GM20000 (cell line): ENCODE measurements at regions not wholly inside any gene's neighbourhood (a gene's known extent, or its start where the extent isn't known, plus 50 kb on each side); places are given as distances from the start of the nearest gene placed in this dataset.
"Not testable (repeated sequence)": the region's sequence is repeated elsewhere in the genome, so short reads cannot be mapped to it uniquely, and the experiment has no call there.

Experiments used
- DNase-seq: peaks from one replicate; pipeline ENCODE4 v3.0.0; 2012; ENCODE audit warnings: low spot score
- TF ChIP-seq, protein P1 (sequence below): IDR thresholded peaks from 2 replicates; pipeline ENCODE4 v1.5.1; 2012; ENCODE audit warnings: mild to moderate bottlenecking, control low read depth; ENCODE audit errors: extremely low read depth, missing control alignments

DNA sequence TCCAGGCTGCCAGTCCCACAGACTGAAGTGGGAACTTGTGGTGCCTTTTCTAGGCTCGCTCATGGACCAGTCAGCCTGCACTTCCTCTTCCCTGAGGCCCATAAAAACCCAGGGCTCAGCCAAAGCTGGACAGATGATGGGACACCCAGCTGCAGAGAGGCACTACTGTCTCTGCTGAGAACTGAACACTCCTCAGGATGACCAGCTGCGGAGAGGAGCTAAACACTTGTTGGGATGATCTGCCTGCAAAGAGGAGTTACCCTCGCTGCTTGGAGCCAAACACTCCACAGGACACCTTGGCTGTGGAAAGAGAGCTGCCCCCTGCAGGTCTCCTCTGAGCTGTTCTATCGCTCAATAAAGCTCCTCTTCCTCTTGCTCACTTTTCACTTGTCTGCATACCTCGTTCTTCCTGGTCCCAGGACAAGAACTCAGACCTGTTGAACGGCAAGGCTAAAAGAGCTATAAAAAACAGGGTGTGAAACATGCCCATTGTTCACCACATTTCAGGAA lies 465.5 kb downstream of the GUCY1A2 start:
- DNase-seq: no peak
- TF ChIP-seq, protein P1, sequence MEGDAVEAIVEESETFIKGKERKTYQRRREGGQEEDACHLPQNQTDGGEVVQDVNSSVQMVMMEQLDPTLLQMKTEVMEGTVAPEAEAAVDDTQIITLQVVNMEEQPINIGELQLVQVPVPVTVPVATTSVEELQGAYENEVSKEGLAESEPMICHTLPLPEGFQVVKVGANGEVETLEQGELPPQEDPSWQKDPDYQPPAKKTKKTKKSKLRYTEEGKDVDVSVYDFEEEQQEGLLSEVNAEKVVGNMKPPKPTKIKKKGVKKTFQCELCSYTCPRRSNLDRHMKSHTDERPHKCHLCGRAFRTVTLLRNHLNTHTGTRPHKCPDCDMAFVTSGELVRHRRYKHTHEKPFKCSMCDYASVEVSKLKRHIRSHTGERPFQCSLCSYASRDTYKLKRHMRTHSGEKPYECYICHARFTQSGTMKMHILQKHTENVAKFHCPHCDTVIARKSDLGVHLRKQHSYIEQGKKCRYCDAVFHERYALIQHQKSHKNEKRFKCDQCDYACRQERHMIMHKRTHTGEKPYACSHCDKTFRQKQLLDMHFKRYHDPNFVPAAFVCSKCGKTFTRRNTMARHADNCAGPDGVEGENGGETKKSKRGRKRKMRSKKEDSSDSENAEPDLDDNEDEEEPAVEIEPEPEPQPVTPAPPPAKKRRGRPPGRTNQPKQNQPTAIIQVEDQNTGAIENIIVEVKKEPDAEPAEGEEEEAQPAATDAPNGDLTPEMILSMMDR: no peak

DNA sequence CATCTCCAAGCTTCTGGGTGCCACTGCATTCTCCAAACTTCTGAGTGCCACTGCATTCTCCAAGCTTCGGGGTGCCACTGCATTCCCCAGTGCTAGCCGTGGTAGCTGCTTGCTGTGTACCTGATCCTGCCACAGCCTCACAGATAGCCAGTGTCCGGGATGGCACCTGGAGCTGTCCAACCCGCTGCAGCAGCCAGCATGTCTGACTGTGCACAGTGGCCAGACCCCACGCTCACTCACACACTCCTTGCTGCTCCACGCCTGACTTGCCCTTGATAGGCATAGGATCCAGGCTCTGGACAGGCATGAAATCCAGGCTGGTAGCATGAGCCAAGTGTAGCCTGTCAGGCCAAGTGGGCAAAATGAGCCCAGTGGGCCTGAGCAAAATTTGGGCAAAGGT lies 465.0 kb downstream of the GUCY1A2 start:
- DNase-seq: no peak
- TF ChIP-seq, protein P1: no peak

DNA sequence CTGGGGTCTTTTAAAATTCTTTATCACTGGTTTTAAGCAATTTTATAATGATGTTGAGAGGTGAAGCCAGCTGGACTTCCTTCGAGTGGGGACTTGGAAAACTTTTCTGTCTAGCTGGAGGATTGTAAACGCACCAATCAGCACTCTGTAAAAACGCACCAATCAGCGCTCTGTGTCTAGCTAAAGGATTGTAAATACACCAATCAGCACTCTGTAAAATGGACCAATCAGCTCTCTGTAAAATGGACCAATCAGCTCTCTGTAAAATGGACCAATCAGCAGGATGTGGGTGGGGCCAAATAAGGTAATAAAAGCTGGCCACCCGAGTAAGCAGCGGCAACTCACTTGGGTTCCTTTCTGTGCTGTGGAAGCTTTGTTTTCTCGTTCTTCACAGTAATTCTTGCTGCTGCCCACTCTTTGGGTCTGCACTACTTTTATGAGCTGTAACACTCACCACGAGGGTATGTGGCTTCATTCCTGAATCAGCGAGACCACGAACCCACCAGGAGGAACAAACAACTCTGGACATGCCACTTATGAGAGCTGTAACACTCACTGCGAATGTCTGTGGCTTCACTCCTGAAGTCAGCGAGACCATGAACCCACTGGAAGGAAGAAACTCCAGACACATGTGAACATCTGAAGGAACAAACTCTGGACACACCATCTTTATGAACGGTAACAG lies 462.6 kb downstream of the GUCY1A2 start:
- DNase-seq: not testable (repeated sequence)

DNA sequence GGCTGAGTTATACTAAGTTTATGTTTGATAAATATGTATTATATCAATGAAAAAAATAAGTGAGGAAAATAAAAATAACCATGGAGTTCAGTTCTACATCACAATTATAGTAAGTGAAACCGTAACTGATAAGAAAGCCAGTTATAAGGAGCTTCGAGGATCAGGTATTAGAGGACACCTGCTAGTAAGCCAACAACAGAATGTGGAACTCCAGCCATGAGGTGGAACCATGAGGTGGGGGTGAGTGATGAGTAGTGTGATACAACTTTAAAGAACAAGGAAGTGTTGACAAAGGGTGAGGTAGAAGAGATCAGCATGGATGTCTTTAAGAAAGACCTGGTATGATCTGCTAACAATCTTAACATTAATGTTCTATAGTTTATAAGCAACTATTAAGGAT lies 452.9 kb downstream of the GUCY1A2 start:
- TF ChIP-seq, protein P1: no peak
- DNase-seq: no peak

DNA sequence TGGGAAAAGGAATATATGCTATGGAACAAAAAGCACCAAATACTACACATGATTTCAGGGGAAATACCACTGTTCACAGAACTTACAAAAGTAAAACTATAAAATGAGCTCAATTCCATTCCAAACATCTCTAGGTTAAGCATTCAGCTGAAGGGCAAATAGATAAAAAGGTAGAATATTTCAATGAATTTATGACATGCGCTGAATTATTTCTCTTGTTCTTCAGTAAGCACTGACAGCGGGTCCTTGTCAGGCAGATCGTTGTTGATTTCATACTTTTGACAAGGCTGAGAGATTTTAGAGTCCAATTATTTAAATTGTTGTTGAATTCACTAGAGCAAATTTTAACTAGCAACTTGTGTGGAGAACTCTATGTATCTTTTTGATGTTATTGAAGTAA lies 449.6 kb downstream of the GUCY1A2 start:
- no peak for DNase-seq
- TF ChIP-seq, protein P1: no peak

DNA sequence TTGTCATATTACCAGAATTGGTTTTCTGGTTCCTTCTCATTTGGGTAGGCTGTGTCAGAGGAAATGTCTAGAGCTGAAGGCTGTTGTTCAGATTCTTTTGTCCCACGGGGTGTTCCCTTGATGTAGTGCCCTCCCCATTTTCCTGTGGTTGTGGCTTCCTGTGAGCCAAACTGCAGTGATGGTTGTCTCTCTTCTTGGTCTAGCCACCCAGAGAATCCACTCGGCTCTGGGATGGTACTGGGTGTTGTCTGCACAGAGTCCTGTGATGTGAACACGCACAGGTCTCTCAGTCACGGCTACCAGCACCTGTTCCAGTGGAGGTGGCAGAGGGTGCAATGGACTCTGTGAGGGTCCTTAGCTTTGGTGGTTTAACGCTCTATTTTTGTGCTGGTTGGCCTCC lies 440.9 kb downstream of the GUCY1A2 start:
- DNase-seq: not testable (repeated sequence)

DNA sequence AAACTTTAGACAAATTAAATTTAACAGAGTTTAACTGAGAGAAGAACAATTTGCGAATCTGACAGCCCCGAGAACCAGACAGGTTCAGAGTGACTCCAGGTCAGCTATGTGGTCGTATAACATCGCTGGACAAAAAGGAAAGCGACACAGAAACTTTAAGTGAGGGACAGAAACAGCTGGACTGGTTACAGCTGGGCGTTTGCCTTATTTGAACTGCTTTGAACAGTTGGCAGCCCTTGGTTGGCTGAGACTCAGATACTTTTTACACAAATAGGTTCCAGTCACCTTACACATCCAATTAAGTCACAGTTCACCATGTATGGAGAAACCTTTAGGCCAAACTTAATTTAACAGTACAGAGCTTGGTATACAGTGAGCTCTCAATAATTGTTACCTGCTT lies 436.9 kb downstream of the GUCY1A2 start:
- TF ChIP-seq, protein P1: no peak
- DNase-seq: no peak

DNA sequence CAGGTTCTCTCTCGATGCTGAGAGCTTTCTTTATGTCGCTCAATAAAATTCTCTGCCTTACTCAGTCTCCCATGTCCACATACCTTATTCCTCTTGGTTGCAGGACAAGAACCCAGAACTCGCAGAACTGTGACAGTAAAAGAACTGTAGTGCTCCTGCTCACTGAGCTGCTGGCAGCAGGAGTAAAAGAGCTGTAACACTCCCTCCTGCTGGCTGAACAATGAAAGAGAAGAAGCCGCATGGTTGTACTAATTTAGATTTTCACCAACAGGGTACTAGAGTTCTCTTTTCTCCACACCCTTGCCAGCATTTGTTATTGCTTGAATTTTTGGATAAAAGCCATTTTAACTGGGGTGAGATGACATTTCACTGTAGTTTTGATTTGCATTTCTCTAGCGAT lies 433.2 kb downstream of the GUCY1A2 start:
- no peak for DNase-seq
- TF ChIP-seq, protein P1: no peak
